GM12878 (cell line): ENCODE measurements at regions not wholly inside any gene's neighbourhood (a gene's known extent, or its start where the extent isn't known, plus 50 kb on each side); places are given as distances from the start of the nearest gene placed in this dataset.

ENCODE experiments used
- ASH2L ChIP-seq: fragments of 300-600, 200-600 bp; sonication (generic); IDR thresholded peaks from 2 replicates; pipeline ENCODE4 v1.6.1; 2017; ENCODE audit warnings: low read depth, mild to moderate bottlenecking, borderline replicate concordance
- CBFB ChIP-seq: IDR thresholded peaks from 2 replicates; pipeline ENCODE4 v1.6.1; 2016; ENCODE audit warnings: antibody characterized with exemption, low read depth
- JUNB ChIP-seq: IDR thresholded peaks from 2 replicates; pipeline ENCODE4 v1.6.1; 2016; ENCODE audit warnings: antibody characterized with exemption, mild to moderate bottlenecking
- MEF2B ChIP-seq: fragments of 450-650 bp; IDR thresholded peaks from 2 replicates; pipeline ENCODE4 v1.6.1; 2018; ENCODE audit warnings: mild to moderate bottlenecking, moderate library complexity; ENCODE audit not compliant: partially characterized antibody, poor library complexity, severe bottlenecking
- RELA ChIP-seq: fragments of 450-650 bp; IDR thresholded peaks from 2 replicates; pipeline ENCODE4 v1.8.0; 2014; ENCODE audit warnings: borderline replicate concordance; ENCODE audit not compliant: partially characterized antibody
- RFX5 ChIP-seq: IDR thresholded peaks from 2 replicates; pipeline ENCODE4 v1.6.1; 2011; ENCODE audit warnings: low read depth, low read length, improper control_type of control experiment
- SMAD5 ChIP-seq: IDR thresholded peaks from 2 replicates; pipeline ENCODE4 v1.6.1; 2016; ENCODE audit warnings: antibody characterized with exemption, low read depth
- STAT3 ChIP-seq: IDR thresholded peaks from 2 replicates; pipeline ENCODE4 v1.6.1; 2011; ENCODE audit warnings: low read depth, low read length, improper control_type of control experiment
- ZNF207 ChIP-seq: fragments of 450-650 bp; IDR thresholded peaks from 2 replicates; pipeline ENCODE4 v1.6.1; 2014; ENCODE audit warnings: antibody characterized with exemption, mild to moderate bottlenecking, borderline replicate concordance
- ZNF622 ChIP-seq: fragments of 450-650 bp; IDR thresholded peaks from 2 replicates; pipeline ENCODE4 v1.6.1; 2017; ENCODE audit warnings: mild to moderate bottlenecking, inconsistent platforms
- TF ChIP-seq, protein P1 (sequence below): fragments of 450-650 bp; IDR thresholded peaks from 2 replicates; pipeline ENCODE4 v1.6.1; 2016; ENCODE audit warnings: mild to moderate bottlenecking
- TF ChIP-seq, protein P2 (sequence below): fragments of 450-650 bp; IDR thresholded peaks from 2 replicates; pipeline ENCODE4 v1.6.1; 2018; ENCODE audit warnings: mild to moderate bottlenecking, low read depth, moderate library complexity; ENCODE audit not compliant: partially characterized antibody
- TF ChIP-seq, protein P3 (sequence below): fragments of 450-650 bp; IDR thresholded peaks from 2 replicates; pipeline ENCODE4 v1.6.1; 2016; ENCODE audit warnings: mild to moderate bottlenecking, moderate library complexity, borderline replicate concordance
- TF ChIP-seq, protein P4 (sequence below): IDR thresholded peaks from 2 replicates; pipeline ENCODE4 v1.6.1; 2012; ENCODE audit warnings: low read depth, low read length, improper control_type of control experiment

DNA sequence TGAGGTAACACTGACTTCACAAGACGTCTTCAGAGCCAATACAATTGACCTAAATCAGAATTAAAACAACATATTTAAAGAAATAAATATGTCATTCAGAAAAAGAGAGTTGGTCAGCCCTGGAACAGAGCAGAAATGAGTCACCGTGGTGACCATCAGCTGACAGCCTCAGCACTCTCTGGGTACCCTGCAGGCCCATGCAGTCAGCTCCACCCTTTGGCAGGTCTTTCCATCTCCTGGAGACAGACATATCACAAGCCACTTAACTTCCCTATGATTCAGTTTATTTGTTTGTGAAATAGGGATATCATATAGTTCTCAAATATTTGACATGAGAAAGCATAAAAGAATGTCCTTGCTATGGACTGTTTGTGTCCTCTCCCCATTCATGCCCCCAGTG lies 151.6 kb upstream of the MEF2C start (continued):
- TF ChIP-seq, protein P1, sequence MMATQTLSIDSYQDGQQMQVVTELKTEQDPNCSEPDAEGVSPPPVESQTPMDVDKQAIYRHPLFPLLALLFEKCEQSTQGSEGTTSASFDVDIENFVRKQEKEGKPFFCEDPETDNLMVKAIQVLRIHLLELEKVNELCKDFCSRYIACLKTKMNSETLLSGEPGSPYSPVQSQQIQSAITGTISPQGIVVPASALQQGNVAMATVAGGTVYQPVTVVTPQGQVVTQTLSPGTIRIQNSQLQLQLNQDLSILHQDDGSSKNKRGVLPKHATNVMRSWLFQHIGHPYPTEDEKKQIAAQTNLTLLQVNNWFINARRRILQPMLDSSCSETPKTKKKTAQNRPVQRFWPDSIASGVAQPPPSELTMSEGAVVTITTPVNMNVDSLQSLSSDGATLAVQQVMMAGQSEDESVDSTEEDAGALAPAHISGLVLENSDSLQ, result peak; percentile 85
- TF ChIP-seq, protein P2, sequence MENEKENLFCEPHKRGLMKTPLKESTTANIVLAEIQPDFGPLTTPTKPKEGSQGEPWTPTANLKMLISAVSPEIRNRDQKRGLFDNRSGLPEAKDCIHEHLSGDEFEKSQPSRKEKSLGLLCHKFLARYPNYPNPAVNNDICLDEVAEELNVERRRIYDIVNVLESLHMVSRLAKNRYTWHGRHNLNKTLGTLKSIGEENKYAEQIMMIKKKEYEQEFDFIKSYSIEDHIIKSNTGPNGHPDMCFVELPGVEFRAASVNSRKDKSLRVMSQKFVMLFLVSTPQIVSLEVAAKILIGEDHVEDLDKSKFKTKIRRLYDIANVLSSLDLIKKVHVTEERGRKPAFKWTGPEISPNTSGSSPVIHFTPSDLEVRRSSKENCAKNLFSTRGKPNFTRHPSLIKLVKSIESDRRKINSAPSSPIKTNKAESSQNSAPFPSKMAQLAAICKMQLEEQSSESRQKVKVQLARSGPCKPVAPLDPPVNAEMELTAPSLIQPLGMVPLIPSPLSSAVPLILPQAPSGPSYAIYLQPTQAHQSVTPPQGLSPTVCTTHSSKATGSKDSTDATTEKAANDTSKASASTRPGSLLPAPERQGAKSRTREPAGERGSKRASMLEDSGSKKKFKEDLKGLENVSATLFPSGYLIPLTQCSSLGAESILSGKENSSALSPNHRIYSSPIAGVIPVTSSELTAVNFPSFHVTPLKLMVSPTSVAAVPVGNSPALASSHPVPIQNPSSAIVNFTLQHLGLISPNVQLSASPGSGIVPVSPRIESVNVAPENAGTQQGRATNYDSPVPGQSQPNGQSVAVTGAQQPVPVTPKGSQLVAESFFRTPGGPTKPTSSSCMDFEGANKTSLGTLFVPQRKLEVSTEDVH, result no peak
- TF ChIP-seq SMAD5 (no peak), ZNF622 (no peak), STAT3 (no peak), RELA (no peak), ASH2L (no peak), JUNB (peak; percentile 27; the same call in 1 of the 2 replicates), CBFB (no peak), MEF2B (no peak), ZNF207 (no peak), RFX5 (no peak)
- TF ChIP-seq, protein P3, sequence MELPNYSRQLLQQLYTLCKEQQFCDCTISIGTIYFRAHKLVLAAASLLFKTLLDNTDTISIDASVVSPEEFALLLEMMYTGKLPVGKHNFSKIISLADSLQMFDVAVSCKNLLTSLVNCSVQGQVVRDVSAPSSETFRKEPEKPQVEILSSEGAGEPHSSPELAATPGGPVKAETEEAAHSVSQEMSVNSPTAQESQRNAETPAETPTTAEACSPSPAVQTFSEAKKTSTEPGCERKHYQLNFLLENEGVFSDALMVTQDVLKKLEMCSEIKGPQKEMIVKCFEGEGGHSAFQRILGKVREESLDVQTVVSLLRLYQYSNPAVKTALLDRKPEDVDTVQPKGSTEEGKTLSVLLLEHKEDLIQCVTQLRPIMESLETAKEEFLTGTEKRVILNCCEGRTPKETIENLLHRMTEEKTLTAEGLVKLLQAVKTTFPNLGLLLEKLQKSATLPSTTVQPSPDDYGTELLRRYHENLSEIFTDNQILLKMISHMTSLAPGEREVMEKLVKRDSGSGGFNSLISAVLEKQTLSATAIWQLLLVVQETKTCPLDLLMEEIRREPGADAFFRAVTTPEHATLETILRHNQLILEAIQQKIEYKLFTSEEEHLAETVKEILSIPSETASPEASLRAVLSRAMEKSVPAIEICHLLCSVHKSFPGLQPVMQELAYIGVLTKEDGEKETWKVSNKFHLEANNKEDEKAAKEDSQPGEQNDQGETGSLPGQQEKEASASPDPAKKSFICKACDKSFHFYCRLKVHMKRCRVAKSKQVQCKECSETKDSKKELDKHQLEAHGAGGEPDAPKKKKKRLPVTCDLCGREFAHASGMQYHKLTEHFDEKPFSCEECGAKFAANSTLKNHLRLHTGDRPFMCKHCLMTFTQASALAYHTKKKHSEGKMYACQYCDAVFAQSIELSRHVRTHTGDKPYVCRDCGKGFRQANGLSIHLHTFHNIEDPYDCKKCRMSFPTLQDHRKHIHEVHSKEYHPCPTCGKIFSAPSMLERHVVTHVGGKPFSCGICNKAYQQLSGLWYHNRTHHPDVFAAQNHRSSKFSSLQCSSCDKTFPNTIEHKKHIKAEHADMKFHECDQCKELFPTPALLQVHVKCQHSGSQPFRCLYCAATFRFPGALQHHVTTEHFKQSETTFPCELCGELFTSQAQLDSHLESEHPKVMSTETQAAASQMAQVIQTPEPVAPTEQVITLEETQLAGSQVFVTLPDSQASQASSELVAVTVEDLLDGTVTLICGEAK, result no peak
- TF ChIP-seq, protein P4, sequence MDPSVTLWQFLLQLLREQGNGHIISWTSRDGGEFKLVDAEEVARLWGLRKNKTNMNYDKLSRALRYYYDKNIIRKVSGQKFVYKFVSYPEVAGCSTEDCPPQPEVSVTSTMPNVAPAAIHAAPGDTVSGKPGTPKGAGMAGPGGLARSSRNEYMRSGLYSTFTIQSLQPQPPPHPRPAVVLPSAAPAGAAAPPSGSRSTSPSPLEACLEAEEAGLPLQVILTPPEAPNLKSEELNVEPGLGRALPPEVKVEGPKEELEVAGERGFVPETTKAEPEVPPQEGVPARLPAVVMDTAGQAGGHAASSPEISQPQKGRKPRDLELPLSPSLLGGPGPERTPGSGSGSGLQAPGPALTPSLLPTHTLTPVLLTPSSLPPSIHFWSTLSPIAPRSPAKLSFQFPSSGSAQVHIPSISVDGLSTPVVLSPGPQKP, result no peak
